ENCODE measurements at regions not wholly inside any gene's neighbourhood (a gene's known extent, or its start where the extent isn't known, plus 50 kb on each side); places are given as distances from the start of the nearest gene placed in this dataset.

- TF ChIP-seq CTCF (IDR thresholded peaks at IDR 0.05; ENCODE audit: borderline replicate concordance, extremely low read depth, low read length, poor library complexity, severe bottlenecking) (no peak), EZH2 (IDR thresholded peaks at IDR 0.05; ENCODE audit: borderline replicate concordance, low read depth, low read length, severe bottlenecking) (no peak)
Observed at GRCh38 chr14:104301731-104302460, 163.5 kb downstream of the KIF26A start.
